AG04450 (cell line): ENCODE measurements at regions not wholly inside any gene's neighbourhood (a gene's known extent, or its start where the extent isn't known, plus 50 kb on each side); places are given as distances from the start of the nearest gene placed in this dataset.

ENCODE experiments used
- CTCF ChIA-PET: fragments of 300-600, 350-600 bp; formaldehyde crosslinking; extraction: SDS; loops from one replicate; lab custom pipeline; 2022; ENCODE audit warnings: antibody characterized with exemption, inconsistent platforms; lab: Charles Lee
- POLR2A ChIA-PET: fragments of 350-600 bp; formaldehyde crosslinking; extraction: SDS; loops from one replicate; lab custom pipeline; 2021; ENCODE audit warnings: antibody characterized with exemption, inconsistent platforms; lab: Yijun Ruan, JAX
- DNase-seq: peaks from one replicate; pipeline ENCODE4 v3.0.0-alpha.2; 2011; ENCODE audit warnings: low read depth, low spot score
- H3K27ac ChIP-seq: one replicate; pipeline ENCODE4 v1.5.1; 2012; ENCODE audit warnings: low read depth, low read length, control low read depth
- H3K27me3 ChIP-seq: one replicate; pipeline ENCODE4 v1.6.0; 2012; ENCODE audit warnings: low read length; ENCODE audit not compliant: control insufficient read depth, insufficient read depth
- H3K4me3 ChIP-seq: 2 replicates; pipeline ENCODE4 v1.5.1; 2011; ENCODE audit warnings: mild to moderate bottlenecking, low read depth, low read length, control low read depth
- H3K9me3 ChIP-seq: 2 replicates; pipeline ENCODE4 v1.5.1; 2012; ENCODE audit warnings: low read length; ENCODE audit not compliant: control insufficient read depth, insufficient read depth
- TF ChIP-seq, protein P1 (sequence below): IDR thresholded peaks from 2 replicates; pipeline ENCODE4 v1.5.1; 2011; ENCODE audit warnings: low read depth, low read length, control low read depth, inconsistent platforms

DNA sequence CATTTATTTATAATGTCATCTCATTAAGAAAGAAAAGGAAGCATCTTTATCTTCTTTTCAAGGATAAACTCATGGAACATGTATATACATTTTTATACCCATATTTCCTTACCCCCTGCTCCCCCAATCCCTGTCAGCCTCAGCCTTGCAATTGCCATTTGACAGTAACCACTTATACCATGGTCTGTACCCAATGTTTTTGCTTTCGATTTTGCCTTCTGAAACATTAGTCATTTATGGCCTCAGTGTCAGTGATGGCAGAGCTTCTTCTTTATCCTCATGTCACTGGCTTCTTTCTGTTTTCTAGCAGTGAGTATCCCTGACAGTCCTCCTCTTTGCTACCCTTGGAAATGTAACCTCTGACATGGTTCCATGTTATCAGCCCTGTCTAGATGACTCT lies 228.4 kb downstream of the SPRY1 start:
- Histone ChIP-seq H3K4me3 (no peak overlapping the region), H3K9me3 (no peaks in the 10 kb centered on the region), H3K27me3 (no peaks in the 10 kb centered on the region), H3K27ac (no peak overlapping the region)
- ChIA-PET CTCF (no interaction called here), POLR2A (no interaction called here)
- TF ChIP-seq, protein P1, sequence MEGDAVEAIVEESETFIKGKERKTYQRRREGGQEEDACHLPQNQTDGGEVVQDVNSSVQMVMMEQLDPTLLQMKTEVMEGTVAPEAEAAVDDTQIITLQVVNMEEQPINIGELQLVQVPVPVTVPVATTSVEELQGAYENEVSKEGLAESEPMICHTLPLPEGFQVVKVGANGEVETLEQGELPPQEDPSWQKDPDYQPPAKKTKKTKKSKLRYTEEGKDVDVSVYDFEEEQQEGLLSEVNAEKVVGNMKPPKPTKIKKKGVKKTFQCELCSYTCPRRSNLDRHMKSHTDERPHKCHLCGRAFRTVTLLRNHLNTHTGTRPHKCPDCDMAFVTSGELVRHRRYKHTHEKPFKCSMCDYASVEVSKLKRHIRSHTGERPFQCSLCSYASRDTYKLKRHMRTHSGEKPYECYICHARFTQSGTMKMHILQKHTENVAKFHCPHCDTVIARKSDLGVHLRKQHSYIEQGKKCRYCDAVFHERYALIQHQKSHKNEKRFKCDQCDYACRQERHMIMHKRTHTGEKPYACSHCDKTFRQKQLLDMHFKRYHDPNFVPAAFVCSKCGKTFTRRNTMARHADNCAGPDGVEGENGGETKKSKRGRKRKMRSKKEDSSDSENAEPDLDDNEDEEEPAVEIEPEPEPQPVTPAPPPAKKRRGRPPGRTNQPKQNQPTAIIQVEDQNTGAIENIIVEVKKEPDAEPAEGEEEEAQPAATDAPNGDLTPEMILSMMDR: no peak
- no peak for DNase-seq

- Histone ChIP-seq H3K4me3 (no peak overlapping the region), H3K27me3 (no peaks in the 10 kb centered on the region), H3K27ac (no peak overlapping the region), H3K9me3 (no peaks in the 10 kb centered on the region)
- ChIA-PET CTCF (no interaction called here), POLR2A (no interaction called here)
- TF ChIP-seq, protein P1: no peak
- DNase-seq: no peak
These were observed 231.7 kb downstream of the SPRY1 start for GRCh38 chr4:123628288-123628687.

- no peak for DNase-seq
- CTCF ChIA-PET: no interaction called here
- peak overlapping the region; percentile 11 for H3K27ac ChIP-seq
- POLR2A ChIA-PET: no interaction called here
- TF ChIP-seq, protein P1: no peak
- no peaks in the 10 kb centered on the region for H3K9me3 ChIP-seq
- no peaks in the 10 kb centered on the region for H3K27me3 ChIP-seq
- H3K4me3 ChIP-seq: no peak overlapping the region
These were observed 235.4 kb downstream of the SPRY1 start for GRCh38 chr4:123631786-123632692.

DNA sequence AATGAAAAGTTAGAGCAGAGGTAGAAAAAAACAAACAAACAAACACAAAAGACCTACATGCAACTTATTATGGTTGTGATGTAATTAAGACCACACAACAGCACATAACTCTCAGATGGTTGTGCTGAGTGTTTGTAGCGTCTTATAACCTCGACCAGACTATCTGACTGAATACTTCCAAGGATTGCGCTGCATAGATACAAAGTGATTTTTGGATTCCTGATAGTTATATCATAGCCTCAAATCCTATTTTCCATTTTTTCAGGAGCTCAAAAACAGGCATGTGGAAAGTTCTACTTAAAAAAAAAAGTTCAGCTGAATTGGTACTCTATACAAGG lies 236.1 kb downstream of the SPRY1 start:
- DNase-seq: no peak
- Histone ChIP-seq H3K27me3 (no peaks in the 10 kb centered on the region), H3K9me3 (no peaks in the 10 kb centered on the region), H3K27ac (no peak overlapping the region), H3K4me3 (no peak overlapping the region)
- TF ChIP-seq, protein P1: no peak
- POLR2A ChIA-PET: no interaction called here
- CTCF ChIA-PET: no interaction called here

GRCh38 chr4:123638834-123639233 lies 242.2 kb downstream of the SPRY1 start:
- no peak for DNase-seq

More at GRCh38 chr4:123638834-123639233, 242.2 kb downstream of the SPRY1 start:
- no peaks in the 10 kb centered on the region; the same call in 1 of the 2 replicates for H3K9me3 ChIP-seq
- H3K4me3 ChIP-seq: no peak overlapping the region
- H3K27ac ChIP-seq: no peak overlapping the region
- TF ChIP-seq, protein P1: no peak
- CTCF ChIA-PET: no interaction called here
- POLR2A ChIA-PET: no interaction called here
- H3K27me3 ChIP-seq: peaks cover 2% of the 10 kb centered on the region
